Transverse colon (tissue), 4 donors: ENCODE measurements at regions not wholly inside any gene's neighbourhood (a gene's known extent, or its start where the extent isn't known, plus 50 kb on each side); places are given as distances from the start of the nearest gene placed in this dataset.
"Not testable (repeated sequence)": the region's sequence is repeated elsewhere in the genome, so short reads cannot be mapped to it uniquely, and the experiment has no call there.

Experiments
- DNase-seq: peaks from one replicate; pipeline ENCODE4 v3.0.0-alpha.2; 2019
- H3K27ac ChIP-seq, 4 donors: fragments of 200-600 bp; sonication (generic); 2 replicates each; pipeline ENCODE4 v1.5.1; 2016 to 2018; ENCODE audit warnings: inconsistent platforms in 4 of 4
- H3K27me3 ChIP-seq: fragments of 200-600 bp; sonication (generic); 2 replicates; pipeline ENCODE4 v1.5.1; 2017; ENCODE audit warnings: inconsistent platforms
- H3K36me3 ChIP-seq, 4 donors: fragments of 200-600 bp; sonication (generic); 2 replicates each; pipeline ENCODE4 v1.5.1; 2017 to 2019; ENCODE audit warnings: inconsistent platforms in 4 of 4
- H3K4me1 ChIP-seq, 4 donors: fragments of 200-600 bp; sonication (generic); 2 replicates each; pipeline ENCODE4 v1.5.1; 2017 to 2020; ENCODE audit warnings: inconsistent platforms in 4 of 4
- H3K4me3 ChIP-seq, 4 donors: fragments of 200-600 bp; sonication (generic); 1 replicate in 1 of 4; 2 replicates in 3 of 4; pipeline versions ENCODE4 v1.5.1 to v1.6.1; 2017 to 2019; ENCODE audit warnings: inconsistent platforms in 4 of 4
- H3K9me3 ChIP-seq, 2 donors: fragments of 200-600 bp; sonication (generic); 2 replicates each; pipeline ENCODE4 v1.5.1; 2017 to 2019; ENCODE audit warnings: inconsistent platforms in 2 of 2
- CTCF ChIP-seq, 5 experiments: fragments of 200-600 bp in 3 of 5; fragments of 450-650 bp in 2 of 5; sonication (generic) in 3 of 5; IDR thresholded peaks; 1 replicate in 2 of 5; 2 replicates in 3 of 5; pipeline ENCODE4 v1.5.1; 2016 to 2017; ENCODE audit warnings: antibody characterized with exemption in 5 of 5, inconsistent platforms in 3 of 5, mild to moderate bottlenecking in 2 of 5, moderate library complexity in 1 of 5
- EP300 ChIP-seq: sonication (generic); formaldehyde crosslinking; IDR thresholded peaks from one replicate; pipeline ENCODE4 v1.6.1; 2017; ENCODE audit warnings: antibody characterized with exemption, low read depth
- POLR2A ChIP-seq: fragments of 450-650 bp; IDR thresholded peaks from one replicate; pipeline ENCODE4 v1.6.1; 2016; ENCODE audit warnings: antibody characterized with exemption, mild to moderate bottlenecking, moderate library complexity
- POLR2AphosphoS5 ChIP-seq, 3 donors: sonication (generic); formaldehyde crosslinking; IDR thresholded peaks; one replicate each; pipeline ENCODE4 v1.6.1; 2016; ENCODE audit warnings: antibody characterized with exemption in 3 of 3
- WGBS, 2 donors: methylation state at CpG; one replicate each; pipeline ENCODE4 v1.1.5; 2018; ENCODE audit warnings: low coverage in 1 of 2; 5-methylcytosine and 5-hydroxymethylcytosine counted together
- in situ Hi-C, 4 donors: fragments of 200-750 bp; cut with MboI; loops; one replicate each; pipeline versions ENCODE4 v1.15.0 to v1.15.1; 2017; ENCODE audit warnings: low sequenced_read_pairs in 3 of 4, low pct_ligation_motif_present in 1 of 4, low pct_unique_long_range_greater_than_20kb in 1 of 4
- intact Hi-C: fragments of 100-400 bp; cut with DNase I; formaldehyde crosslinking; loops from one replicate; pipeline ENCODE4 v1.15.1; 2023; ENCODE audit warnings: low total_unique reads

- H3K36me3 ChIP-seq, result no peaks in the 10 kb centered on the region
- intact Hi-C loops (no loop called here), in situ Hi-C loops (no loop called here)
- H3K4me1 ChIP-seq, result no peaks in the 10 kb centered on the region
- TF ChIP-seq POLR2AphosphoS5 (IDR thresholded peaks at IDR 0.05) (no peak), POLR2A (no peak), EP300 (no peak), CTCF (IDR thresholded peaks at IDR 0.05) (no peak)
- peaks cover 14% of the 10 kb centered on the region for H3K27me3 ChIP-seq
- no peak overlapping the region for H3K4me3 ChIP-seq
- H3K27ac ChIP-seq, result no peak overlapping the region
- 40 to 49% methylated on average over 3 to 6 of the region's 6 CpGs for WGBS, 2 donors
- no peaks in the 10 kb centered on the region for H3K9me3 ChIP-seq
- DNase-seq, result no peak
Measured at GRCh38 chr17:5895276-5895675, 174.9 kb upstream of the WSCD1 start.

GRCh38 chr17:5896215-5896614, 174.0 kb upstream of the WSCD1 start:
- Histone ChIP-seq H3K4me3 (no peak overlapping the region), H3K27me3 (peaks cover 6% of the 10 kb centered on the region), H3K9me3 (no peaks in the 10 kb centered on the region), H3K27ac (no peak overlapping the region), H3K36me3 (no peaks in the 10 kb centered on the region), H3K4me1 (no peaks in the 10 kb centered on the region)
- no peak for TF ChIP-seq EP300
- in situ Hi-C loops (no loop called here), intact Hi-C loops (no loop called here)
- no peak for DNase-seq
- WGBS, 2 donors, result 65 to 71% methylated on average over 4 to 5 of the region's 5 CpGs

GRCh38 chr17:5897275-5897911, 172.8 kb upstream of the WSCD1 start:
- intact Hi-C loops (no loop called here), in situ Hi-C loops (no loop called here)
- Histone ChIP-seq H3K4me3 (no peak overlapping the region), H3K4me1 (no peaks in the 10 kb centered on the region), H3K27me3 (peaks cover 4% of the 10 kb centered on the region), H3K27ac (no peak overlapping the region), H3K9me3 (no peaks in the 10 kb centered on the region), H3K36me3 (no peaks in the 10 kb centered on the region)
- DNase-seq, result no peak
- 14% methylated on average over 8 of the region's 14 CpGs; no CpG with 5 or more reads in 1 of the 2 donors for WGBS, 2 donors
- TF ChIP-seq EP300, result no peak
- TF ChIP-seq POLR2A, result no peak
- no peak for TF ChIP-seq POLR2AphosphoS5 (IDR thresholded peaks at IDR 0.05)
- no peak for TF ChIP-seq CTCF (IDR thresholded peaks at IDR 0.05)

GRCh38 chr17:5897981-5898380, 172.2 kb upstream of the WSCD1 start:
- intact Hi-C loops, H3K36me3 ChIP-seq, H3K4me3 ChIP-seq, DNase-seq, H3K27me3 ChIP-seq, H3K27ac ChIP-seq, H3K4me1 ChIP-seq, in situ Hi-C loops, H3K9me3 ChIP-seq: not testable (repeated sequence)
- 58 to 71% methylated on average over 6 to 8 of the region's 8 CpGs for WGBS, 2 donors

- in situ Hi-C loops, result no loop called here
- 80 to 84% methylated on average over 1 to 8 of the region's 8 CpGs for WGBS, 2 donors
- TF ChIP-seq CTCF (IDR thresholded peaks at IDR 0.05) (no peak), EP300 (no peak), POLR2AphosphoS5 (IDR thresholded peaks at IDR 0.05) (no peak), POLR2A (no peak)
- Histone ChIP-seq H3K4me3 (no peak overlapping the region), H3K27ac (no peak overlapping the region), H3K36me3 (no peaks in the 10 kb centered on the region), H3K27me3 (no peaks in the 10 kb centered on the region), H3K9me3 (no peaks in the 10 kb centered on the region), H3K4me1 (no peaks in the 10 kb centered on the region)
- intact Hi-C loops, result no loop called here
- no peak for DNase-seq
Measured at GRCh38 chr17:5898406-5898805, 171.8 kb upstream of the WSCD1 start.
